GM06990 (cell line): ENCODE measurements at regions not wholly inside any gene's neighbourhood (a gene's known extent, or its start where the extent isn't known, plus 50 kb on each side); places are given as distances from the start of the nearest gene placed in this dataset.

Source experiments
- DNase-seq: peaks from one replicate; pipeline ENCODE4 v3.0.0-alpha.2; 2011; ENCODE audit not compliant: insufficient read length; ENCODE audit errors: extremely low read depth
- H3K27me3 ChIP-seq: replicated peaks from 2 replicates; pipeline ENCODE4 v1.6.0; 2011; ENCODE audit warnings: low read length; ENCODE audit not compliant: control insufficient read depth, insufficient read depth
- H3K36me3 ChIP-seq: 2 replicates; pipeline ENCODE4 v1.5.1; 2011; ENCODE audit warnings: low read length; ENCODE audit not compliant: control insufficient read depth, insufficient read depth
- H3K4me3 ChIP-seq: replicated peaks from 2 replicates; pipeline ENCODE4 v1.5.1; 2011; ENCODE audit warnings: low read depth, mild to moderate bottlenecking, control low read depth, low read length
- TF ChIP-seq, protein P1 (sequence below): IDR thresholded peaks from 2 replicates; pipeline ENCODE4 v1.5.1; 2011; ENCODE audit warnings: low read length, control low read depth, mild to moderate bottlenecking, inconsistent platforms; ENCODE audit not compliant: insufficient read depth, poor library complexity, severe bottlenecking

DNA sequence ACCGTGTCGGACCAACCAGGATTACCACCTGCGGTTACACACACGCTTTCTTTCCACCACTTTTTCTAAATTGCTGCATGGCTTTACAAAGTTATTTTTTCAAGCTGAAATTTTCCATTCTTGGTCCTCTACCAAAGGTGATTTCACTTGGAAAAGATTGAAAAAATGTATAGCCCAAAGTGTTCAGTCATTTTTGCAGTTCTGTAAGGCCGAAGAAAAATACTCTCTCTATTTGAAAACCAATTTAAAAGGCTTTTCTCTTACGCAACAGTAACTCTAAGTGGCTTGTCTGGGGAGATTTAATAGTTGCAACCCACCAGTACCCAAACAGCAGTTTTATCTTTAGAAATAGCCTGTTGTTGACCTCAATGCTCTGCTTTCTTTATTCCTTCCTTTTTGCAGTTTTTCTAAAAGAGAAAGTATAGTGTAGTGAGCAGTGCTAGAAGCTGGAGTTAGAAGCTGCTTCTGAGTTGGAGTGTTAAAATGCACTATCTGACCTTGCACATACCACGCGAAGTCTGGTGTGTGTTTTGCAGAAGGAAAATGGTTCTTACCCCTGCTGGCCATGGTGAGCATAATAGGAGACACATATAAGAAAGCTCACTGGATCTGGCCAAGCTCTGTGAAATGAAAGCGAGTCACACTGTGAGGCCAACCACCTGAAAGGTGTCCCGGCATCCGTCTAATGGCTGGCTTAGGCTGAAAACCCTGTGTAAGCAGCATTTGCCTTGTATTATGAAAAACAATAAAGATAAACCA is 201.0 kb upstream of the ADRA1D start:
- DNase-seq, result no peak

DNA sequence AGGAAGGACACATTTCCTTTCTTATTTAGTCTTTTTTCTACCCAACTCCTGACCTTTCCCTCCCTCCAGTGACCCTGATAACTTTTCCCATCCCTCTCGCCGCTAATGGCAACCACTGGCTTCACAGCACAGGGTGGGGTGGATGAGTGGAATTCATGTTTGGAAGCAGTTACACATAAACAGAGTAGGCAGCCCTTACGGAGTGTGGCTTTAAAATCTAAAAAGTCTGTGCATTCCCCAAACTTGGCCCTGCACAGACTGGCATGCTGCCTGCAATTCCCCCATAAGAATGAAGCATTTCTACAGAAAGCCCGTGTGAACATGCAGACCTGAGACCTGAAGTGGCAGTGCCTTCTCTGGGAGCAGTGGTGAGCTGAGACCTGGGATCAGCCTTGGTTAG is 196.7 kb upstream of the ADRA1D start:
- H3K36me3 ChIP-seq, result no peaks in the 10 kb centered on the region
- TF ChIP-seq, protein P1, sequence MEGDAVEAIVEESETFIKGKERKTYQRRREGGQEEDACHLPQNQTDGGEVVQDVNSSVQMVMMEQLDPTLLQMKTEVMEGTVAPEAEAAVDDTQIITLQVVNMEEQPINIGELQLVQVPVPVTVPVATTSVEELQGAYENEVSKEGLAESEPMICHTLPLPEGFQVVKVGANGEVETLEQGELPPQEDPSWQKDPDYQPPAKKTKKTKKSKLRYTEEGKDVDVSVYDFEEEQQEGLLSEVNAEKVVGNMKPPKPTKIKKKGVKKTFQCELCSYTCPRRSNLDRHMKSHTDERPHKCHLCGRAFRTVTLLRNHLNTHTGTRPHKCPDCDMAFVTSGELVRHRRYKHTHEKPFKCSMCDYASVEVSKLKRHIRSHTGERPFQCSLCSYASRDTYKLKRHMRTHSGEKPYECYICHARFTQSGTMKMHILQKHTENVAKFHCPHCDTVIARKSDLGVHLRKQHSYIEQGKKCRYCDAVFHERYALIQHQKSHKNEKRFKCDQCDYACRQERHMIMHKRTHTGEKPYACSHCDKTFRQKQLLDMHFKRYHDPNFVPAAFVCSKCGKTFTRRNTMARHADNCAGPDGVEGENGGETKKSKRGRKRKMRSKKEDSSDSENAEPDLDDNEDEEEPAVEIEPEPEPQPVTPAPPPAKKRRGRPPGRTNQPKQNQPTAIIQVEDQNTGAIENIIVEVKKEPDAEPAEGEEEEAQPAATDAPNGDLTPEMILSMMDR, result no peak
- H3K4me3 ChIP-seq, result no peak overlapping the region
- DNase-seq, result no peak
- H3K27me3 ChIP-seq, result no peaks in the 10 kb centered on the region; the same call in 1 of the 2 replicates

More for the DNA sequence above, 201.0 kb upstream of the ADRA1D start:
- H3K36me3 ChIP-seq, result no peaks in the 10 kb centered on the region
- TF ChIP-seq, protein P1, result no peak
- no peaks in the 10 kb centered on the region; the same call in 1 of the 2 replicates for H3K27me3 ChIP-seq
- H3K4me3 ChIP-seq, result no peak overlapping the region

DNA sequence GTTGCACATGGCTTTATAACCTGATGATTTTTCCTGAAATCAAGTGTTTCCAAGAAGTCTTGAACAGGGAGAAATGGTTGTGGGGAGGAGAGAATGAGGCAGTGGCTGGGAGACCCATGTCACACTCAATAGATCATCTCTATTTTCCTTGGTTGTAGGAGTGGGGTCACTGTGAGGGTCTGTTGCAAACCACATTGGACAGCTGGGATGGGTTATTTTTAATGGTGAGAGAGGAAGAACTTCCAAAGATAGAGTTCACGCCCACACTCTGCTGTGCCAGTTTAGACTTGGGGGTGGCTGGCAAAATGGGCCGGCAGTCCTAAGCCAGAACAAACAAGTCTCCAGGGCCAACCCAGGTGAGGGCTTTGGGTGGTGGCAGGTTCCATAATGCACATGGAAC is 196.2 kb upstream of the ADRA1D start:
- Histone ChIP-seq H3K27me3 (no peaks in the 10 kb centered on the region; the same call in 1 of the 2 replicates), H3K4me3 (no peak overlapping the region), H3K36me3 (no peaks in the 10 kb centered on the region)
- TF ChIP-seq, protein P1, result no peak
- no peak for DNase-seq

GRCh38 chr20:4444404-4444803 is 195.3 kb upstream of the ADRA1D start:
- TF ChIP-seq, protein P1, result no peak
- no peak overlapping the region for H3K4me3 ChIP-seq
- no peaks in the 10 kb centered on the region for H3K36me3 ChIP-seq
- peaks cover 3% of the 10 kb centered on the region; the same call in 1 of the 2 replicates for H3K27me3 ChIP-seq
- no peak for DNase-seq

DNA sequence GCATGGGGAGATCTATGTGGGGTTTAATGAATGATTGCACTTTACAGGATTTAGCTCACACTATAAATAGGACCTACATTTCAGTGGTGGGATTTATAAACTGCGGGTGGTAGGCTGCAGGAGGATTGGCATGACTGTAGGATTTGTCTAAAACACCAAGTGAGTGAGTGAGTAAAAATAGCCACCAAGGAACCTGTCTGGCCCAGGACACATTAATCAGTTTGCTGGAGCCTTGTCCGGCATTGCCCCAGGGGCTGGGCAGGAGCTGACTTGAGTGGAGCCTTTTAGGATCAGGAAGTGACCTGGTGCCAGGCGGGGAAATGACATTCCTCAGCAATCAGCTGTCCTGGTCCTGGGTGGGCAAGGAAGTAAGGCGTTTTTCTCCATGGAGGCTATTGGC is 193.9 kb upstream of the ADRA1D start:
- TF ChIP-seq, protein P1, result no peak
- Histone ChIP-seq H3K36me3 (no peaks in the 10 kb centered on the region), H3K27me3 (peaks cover 3% of the 10 kb centered on the region; the same call in 1 of the 2 replicates), H3K4me3 (no peak overlapping the region)
- DNase-seq, result no peak
